ENCODE measurements at regions not wholly inside any gene's neighbourhood (a gene's known extent, or its start where the extent isn't known, plus 50 kb on each side); places are given as distances from the start of the nearest gene placed in this dataset.
"Not testable (repeated sequence)": the region's sequence is repeated elsewhere in the genome, so short reads cannot be mapped to it uniquely, and the experiment has no call there.

- H3K27me3 ChIP-seq (ENCODE audit: control insufficient read depth in 5 of 5, insufficient read depth in 4 of 5, low read length in 5 of 5), result no peaks in the 10 kb centered on the region
- H3K9me3 ChIP-seq (ENCODE audit: control insufficient read depth in 5 of 5, low read length in 5 of 5), result no peaks in the 10 kb centered on the region
- H3K4me1 ChIP-seq (ENCODE audit: control insufficient read depth in 5 of 5, insufficient read depth in 5 of 5, low read length in 5 of 5), result peaks cover 0 to 6% (median 3%) of the 10 kb centered on the region in 5 donors
- H3K36me3 ChIP-seq (ENCODE audit: control insufficient read depth in 5 of 5, insufficient read depth in 5 of 5, low read length in 5 of 5), result no peaks in the 10 kb centered on the region
- H3K27ac ChIP-seq (ENCODE audit: low read depth, low read length), result no peak overlapping the region
- no peak overlapping the region for H3K4me3 ChIP-seq (ENCODE audit: low read depth in 1 of 5, low read length in 5 of 5)
- no peak overlapping the region for H3K9ac ChIP-seq (ENCODE audit: low read length in 5 of 5)
Measured at GRCh38 chr4:170227928-170228327, 138.2 kb upstream of the AADAT start.

- H3K36me3 ChIP-seq (ENCODE audit: control insufficient read depth in 5 of 5, insufficient read depth in 5 of 5, low read length in 5 of 5), result no peaks in the 10 kb centered on the region
- H3K4me3 ChIP-seq (ENCODE audit: low read depth in 1 of 5, low read length in 5 of 5), result peak overlapping the region in 2 of 5 donors; percentile 17 to 24
Measured at GRCh38 chr4:170226288-170226687, 136.5 kb upstream of the AADAT start.

GRCh38 chr4:170214731-170215130 is 125.0 kb upstream of the AADAT start:
- no peak overlapping the region for H3K4me3 ChIP-seq (ENCODE audit: low read depth in 1 of 5, low read length in 5 of 5)
- no peak overlapping the region for H3K9ac ChIP-seq (ENCODE audit: low read length in 5 of 5)
- H3K4me1 ChIP-seq (ENCODE audit: control insufficient read depth in 5 of 5, insufficient read depth in 5 of 5, low read length in 5 of 5), result no peaks in the 10 kb centered on the region
- no peaks in the 10 kb centered on the region for H3K36me3 ChIP-seq (ENCODE audit: control insufficient read depth in 5 of 5, insufficient read depth in 5 of 5, low read length in 5 of 5)
- no peaks in the 10 kb centered on the region for H3K27me3 ChIP-seq (ENCODE audit: control insufficient read depth in 5 of 5, insufficient read depth in 4 of 5, low read length in 5 of 5)
- peaks cover 0 to 28% (median 13%) of the 10 kb centered on the region in 5 donors for H3K9me3 ChIP-seq (ENCODE audit: control insufficient read depth in 5 of 5, low read length in 5 of 5)
- no peak overlapping the region for H3K27ac ChIP-seq (ENCODE audit: low read depth, low read length)

More at GRCh38 chr4:170226288-170226687, 136.5 kb upstream of the AADAT start:
- Histone ChIP-seq H3K27ac (ENCODE audit: low read depth, low read length) (no peak overlapping the region), H3K9ac (ENCODE audit: low read length in 5 of 5) (no peak overlapping the region), H3K27me3 (ENCODE audit: control insufficient read depth in 5 of 5, insufficient read depth in 4 of 5, low read length in 5 of 5) (no peaks in the 10 kb centered on the region), H3K9me3 (ENCODE audit: control insufficient read depth in 5 of 5, low read length in 5 of 5) (peaks cover 0 to 7% (median 1%) of the 10 kb centered on the region in 5 donors), H3K4me1 (ENCODE audit: control insufficient read depth in 5 of 5, insufficient read depth in 5 of 5, low read length in 5 of 5) (peaks cover 0 to 6% (median 3%) of the 10 kb centered on the region in 5 donors)

GRCh38 chr4:170214101-170214500 is 124.3 kb upstream of the AADAT start:
- Histone ChIP-seq H3K9ac (ENCODE audit: low read length in 5 of 5) (no peak overlapping the region), H3K36me3 (ENCODE audit: control insufficient read depth in 5 of 5, insufficient read depth in 5 of 5, low read length in 5 of 5) (no peaks in the 10 kb centered on the region), H3K4me1 (ENCODE audit: control insufficient read depth in 5 of 5, insufficient read depth in 5 of 5, low read length in 5 of 5) (no peaks in the 10 kb centered on the region), H3K27me3 (ENCODE audit: control insufficient read depth in 5 of 5, insufficient read depth in 4 of 5, low read length in 5 of 5) (no peaks in the 10 kb centered on the region), H3K9me3 (ENCODE audit: control insufficient read depth in 5 of 5, low read length in 5 of 5) (peaks cover 0 to 26% (median 10%) of the 10 kb centered on the region in 5 donors), H3K4me3 (ENCODE audit: low read depth in 1 of 5, low read length in 5 of 5) (no peak overlapping the region), H3K27ac (ENCODE audit: low read depth, low read length) (no peak overlapping the region)

GRCh38 chr4:170202721-170203120 is 113.0 kb upstream of the AADAT start:
- no peak overlapping the region for H3K9ac ChIP-seq (ENCODE audit: low read length in 5 of 5)
- no peaks in the 10 kb centered on the region for H3K4me1 ChIP-seq (ENCODE audit: control insufficient read depth in 5 of 5, insufficient read depth in 5 of 5, low read length in 5 of 5)
- H3K36me3 ChIP-seq (ENCODE audit: control insufficient read depth in 5 of 5, insufficient read depth in 5 of 5, low read length in 5 of 5), result no peaks in the 10 kb centered on the region
- H3K27me3 ChIP-seq (ENCODE audit: control insufficient read depth in 5 of 5, insufficient read depth in 4 of 5, low read length in 5 of 5), result no peaks in the 10 kb centered on the region
- H3K27ac ChIP-seq (ENCODE audit: low read depth, low read length), result no peak overlapping the region
- no peak overlapping the region for H3K4me3 ChIP-seq (ENCODE audit: low read depth in 1 of 5, low read length in 5 of 5)
- H3K9me3 ChIP-seq (ENCODE audit: control insufficient read depth in 5 of 5, low read length in 5 of 5), result peaks cover 0 to 2% (median 0%) of the 10 kb centered on the region in 5 donors

GRCh38 chr4:170198747-170199146 is 109.0 kb upstream of the AADAT start:
- Histone ChIP-seq H3K36me3 (ENCODE audit: control insufficient read depth in 5 of 5, insufficient read depth in 5 of 5, low read length in 5 of 5) (no peaks in the 10 kb centered on the region), H3K9ac (ENCODE audit: low read length in 5 of 5) (no peak overlapping the region), H3K27me3 (ENCODE audit: control insufficient read depth in 5 of 5, insufficient read depth in 4 of 5, low read length in 5 of 5) (no peaks in the 10 kb centered on the region), H3K4me3 (ENCODE audit: low read depth in 1 of 5, low read length in 5 of 5) (no peak overlapping the region), H3K27ac (ENCODE audit: low read depth, low read length) (no peak overlapping the region), H3K9me3 (ENCODE audit: control insufficient read depth in 5 of 5, low read length in 5 of 5) (peaks cover 0 to 2% (median 0%) of the 10 kb centered on the region in 5 donors), H3K4me1 (ENCODE audit: control insufficient read depth in 5 of 5, insufficient read depth in 5 of 5, low read length in 5 of 5) (no peaks in the 10 kb centered on the region)

GRCh38 chr4:170194794-170195193 is 105.0 kb upstream of the AADAT start:
- H3K27me3 ChIP-seq (ENCODE audit: control insufficient read depth in 5 of 5, insufficient read depth in 4 of 5, low read length in 5 of 5); H3K9me3 ChIP-seq (ENCODE audit: control insufficient read depth in 5 of 5, low read length in 5 of 5); H3K9ac ChIP-seq (ENCODE audit: low read length in 5 of 5); H3K36me3 ChIP-seq (ENCODE audit: control insufficient read depth in 5 of 5, insufficient read depth in 5 of 5, low read length in 5 of 5); H3K4me1 ChIP-seq (ENCODE audit: control insufficient read depth in 5 of 5, insufficient read depth in 5 of 5, low read length in 5 of 5); H3K27ac ChIP-seq (ENCODE audit: low read depth, low read length); H3K4me3 ChIP-seq (ENCODE audit: low read depth in 1 of 5, low read length in 5 of 5): not testable (repeated sequence)

GRCh38 chr4:170193496-170193895 is 103.7 kb upstream of the AADAT start:
- Histone ChIP-seq H3K27me3 (ENCODE audit: control insufficient read depth in 5 of 5, insufficient read depth in 4 of 5, low read length in 5 of 5) (no peaks in the 10 kb centered on the region), H3K9ac (ENCODE audit: low read length in 5 of 5) (no peak overlapping the region), H3K27ac (ENCODE audit: low read depth, low read length) (no peak overlapping the region), H3K4me1 (ENCODE audit: control insufficient read depth in 5 of 5, insufficient read depth in 5 of 5, low read length in 5 of 5) (no peaks in the 10 kb centered on the region), H3K9me3 (ENCODE audit: control insufficient read depth in 5 of 5, low read length in 5 of 5) (no peaks in the 10 kb centered on the region), H3K36me3 (ENCODE audit: control insufficient read depth in 5 of 5, insufficient read depth in 5 of 5, low read length in 5 of 5) (no peaks in the 10 kb centered on the region), H3K4me3 (ENCODE audit: low read depth in 1 of 5, low read length in 5 of 5) (no peak overlapping the region)

- no peaks in the 10 kb centered on the region for H3K4me1 ChIP-seq (ENCODE audit: control insufficient read depth in 5 of 5, insufficient read depth in 5 of 5, low read length in 5 of 5)
- no peaks in the 10 kb centered on the region for H3K9me3 ChIP-seq (ENCODE audit: control insufficient read depth in 5 of 5, low read length in 5 of 5)
- H3K36me3 ChIP-seq (ENCODE audit: control insufficient read depth in 5 of 5, insufficient read depth in 5 of 5, low read length in 5 of 5), result no peaks in the 10 kb centered on the region
- H3K27me3 ChIP-seq (ENCODE audit: control insufficient read depth in 5 of 5, insufficient read depth in 4 of 5, low read length in 5 of 5), result no peaks in the 10 kb centered on the region
- no peak overlapping the region for H3K9ac ChIP-seq (ENCODE audit: low read length in 5 of 5)
- no peak overlapping the region for H3K27ac ChIP-seq (ENCODE audit: low read depth, low read length)
- no peak overlapping the region for H3K4me3 ChIP-seq (ENCODE audit: low read depth in 1 of 5, low read length in 5 of 5)
Measured at GRCh38 chr4:170190265-170190664, 100.5 kb upstream of the AADAT start.

- Histone ChIP-seq H3K9ac (ENCODE audit: low read length in 5 of 5) (no peak overlapping the region), H3K4me3 (ENCODE audit: low read depth in 1 of 5, low read length in 5 of 5) (no peak overlapping the region), H3K9me3 (ENCODE audit: control insufficient read depth in 5 of 5, low read length in 5 of 5) (no peaks in the 10 kb centered on the region), H3K27ac (ENCODE audit: low read depth, low read length) (no peak overlapping the region), H3K4me1 (ENCODE audit: control insufficient read depth in 5 of 5, insufficient read depth in 5 of 5, low read length in 5 of 5) (no peaks in the 10 kb centered on the region), H3K27me3 (ENCODE audit: control insufficient read depth in 5 of 5, insufficient read depth in 4 of 5, low read length in 5 of 5) (no peaks in the 10 kb centered on the region), H3K36me3 (ENCODE audit: control insufficient read depth in 5 of 5, insufficient read depth in 5 of 5, low read length in 5 of 5) (no peaks in the 10 kb centered on the region)
Measured at GRCh38 chr4:170170861-170171260, 81.1 kb upstream of the AADAT start.

- Histone ChIP-seq H3K9ac (ENCODE audit: low read length in 5 of 5) (no peak overlapping the region), H3K36me3 (ENCODE audit: control insufficient read depth in 5 of 5, insufficient read depth in 5 of 5, low read length in 5 of 5) (no peaks in the 10 kb centered on the region), H3K4me1 (ENCODE audit: control insufficient read depth in 5 of 5, insufficient read depth in 5 of 5, low read length in 5 of 5) (no peaks in the 10 kb centered on the region), H3K4me3 (ENCODE audit: low read depth in 1 of 5, low read length in 5 of 5) (no peak overlapping the region), H3K27ac (ENCODE audit: low read depth, low read length) (no peak overlapping the region), H3K27me3 (ENCODE audit: control insufficient read depth in 5 of 5, insufficient read depth in 4 of 5, low read length in 5 of 5) (no peaks in the 10 kb centered on the region), H3K9me3 (ENCODE audit: control insufficient read depth in 5 of 5, low read length in 5 of 5) (no peaks in the 10 kb centered on the region)
Measured at GRCh38 chr4:170169699-170170098, 79.9 kb upstream of the AADAT start.
